HUES48 (cell line): ENCODE measurements at regions not wholly inside any gene's neighbourhood (a gene's known extent, or its start where the extent isn't known, plus 50 kb on each side); places are given as distances from the start of the nearest gene placed in this dataset.

ENCODE experiments used
- H3K27ac ChIP-seq: one replicate; pipeline ENCODE4 v1.7.0; 2013; ENCODE audit warnings: low read depth, low read length, inconsistent platforms
- H3K27me3 ChIP-seq: 2 replicates; pipeline ENCODE4 v1.6.1; 2013; ENCODE audit warnings: mild to moderate bottlenecking, low read length; ENCODE audit not compliant: control insufficient read depth, insufficient read depth
- H3K36me3 ChIP-seq: 2 replicates; pipeline ENCODE4 v1.6.1; 2013; ENCODE audit warnings: low read length; ENCODE audit not compliant: control insufficient read depth, insufficient read depth
- H3K4me1 ChIP-seq: 2 replicates; pipeline ENCODE4 v1.6.1; 2013; ENCODE audit warnings: mild to moderate bottlenecking, low read length; ENCODE audit not compliant: control insufficient read depth, insufficient read depth
- H3K4me3 ChIP-seq: 2 replicates; pipeline ENCODE4 v1.5.1; 2013; ENCODE audit warnings: mild to moderate bottlenecking, low read depth, low read length
- H3K9ac ChIP-seq: 2 replicates; pipeline ENCODE4 v1.6.1; 2013; ENCODE audit warnings: mild to moderate bottlenecking, low read depth, low read length, moderate library complexity
- H3K9me3 ChIP-seq: 2 replicates; pipeline ENCODE4 v1.6.1; 2013; ENCODE audit warnings: low read length; ENCODE audit not compliant: control insufficient read depth, insufficient read depth

DNA sequence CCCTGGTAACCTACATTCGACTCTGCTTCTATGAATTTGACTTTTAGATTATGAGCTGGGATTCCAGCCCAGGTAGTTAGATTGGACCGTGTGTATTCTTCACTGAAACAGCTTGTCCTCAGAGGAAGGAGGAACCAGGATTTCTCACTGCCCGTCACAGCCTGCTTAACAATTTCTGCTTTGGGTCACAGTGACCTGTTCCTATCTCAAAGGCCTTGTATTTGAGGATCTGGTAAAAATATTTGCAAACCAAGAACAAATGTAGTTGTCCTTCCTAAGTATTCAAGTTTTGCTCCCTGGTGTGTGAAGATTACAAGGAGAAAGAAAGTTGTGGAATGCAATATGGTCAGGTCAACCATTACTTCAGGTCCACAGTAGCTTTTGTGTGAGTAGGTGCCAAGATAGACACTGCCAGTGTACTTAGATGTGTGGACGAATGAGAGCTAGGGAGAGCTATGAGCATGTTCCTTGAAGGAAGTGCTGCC lies 55.1 kb downstream of the KIF4B start:
- H3K4me3 ChIP-seq: no peak overlapping the region
- H3K9ac ChIP-seq: no peak overlapping the region
- no peaks in the 10 kb centered on the region for H3K9me3 ChIP-seq
- H3K36me3 ChIP-seq: no peaks in the 10 kb centered on the region
- H3K27ac ChIP-seq: no peak overlapping the region
- no peaks in the 10 kb centered on the region for H3K27me3 ChIP-seq
- H3K4me1 ChIP-seq: no peaks in the 10 kb centered on the region

DNA sequence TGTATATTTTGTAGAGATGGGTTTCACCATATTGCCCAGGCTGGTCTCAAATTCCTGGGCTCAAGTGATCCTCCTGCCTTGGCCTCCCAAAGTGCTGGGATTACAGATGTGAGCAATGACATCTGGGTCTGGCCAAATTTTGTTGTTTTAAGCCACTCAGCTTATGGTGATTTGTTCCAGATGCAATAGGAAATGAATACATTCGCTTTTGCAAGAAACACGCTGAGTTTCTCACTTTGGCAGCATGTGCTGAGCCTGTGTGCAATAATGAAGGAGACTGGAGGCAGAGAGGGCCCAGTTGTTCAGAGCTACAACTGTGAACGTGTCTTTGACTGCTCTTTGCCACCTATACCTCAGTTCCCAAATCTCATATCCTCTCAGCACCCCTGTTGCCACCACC lies 56.4 kb downstream of the KIF4B start:
- Histone ChIP-seq H3K9ac (no peak overlapping the region), H3K4me3 (no peak overlapping the region), H3K27me3 (no peaks in the 10 kb centered on the region), H3K36me3 (no peaks in the 10 kb centered on the region), H3K9me3 (no peaks in the 10 kb centered on the region), H3K27ac (no peak overlapping the region), H3K4me1 (no peaks in the 10 kb centered on the region)

DNA sequence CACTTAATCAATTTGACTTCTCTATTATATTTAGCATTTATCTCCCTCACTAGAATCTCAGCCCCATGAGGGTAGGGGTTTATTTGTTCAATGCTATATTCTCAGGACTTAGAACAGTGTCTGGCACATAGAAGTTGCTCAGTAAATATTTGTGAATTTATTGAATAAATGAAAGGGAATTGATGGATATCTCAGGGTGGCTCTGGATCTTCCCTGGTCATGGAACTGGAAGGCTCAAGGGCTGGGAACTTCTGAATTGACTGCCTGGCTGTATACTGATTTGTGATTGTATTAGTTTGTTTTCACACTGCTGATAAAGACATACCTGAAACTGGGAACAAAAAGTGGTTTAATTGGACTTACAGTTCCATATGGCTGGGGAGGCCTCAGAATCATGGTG lies 57.2 kb downstream of the KIF4B start:
- Histone ChIP-seq H3K27ac (no peak overlapping the region), H3K4me1 (no peaks in the 10 kb centered on the region), H3K27me3 (no peaks in the 10 kb centered on the region), H3K4me3 (no peak overlapping the region), H3K9me3 (no peaks in the 10 kb centered on the region), H3K9ac (no peak overlapping the region), H3K36me3 (no peaks in the 10 kb centered on the region)

DNA sequence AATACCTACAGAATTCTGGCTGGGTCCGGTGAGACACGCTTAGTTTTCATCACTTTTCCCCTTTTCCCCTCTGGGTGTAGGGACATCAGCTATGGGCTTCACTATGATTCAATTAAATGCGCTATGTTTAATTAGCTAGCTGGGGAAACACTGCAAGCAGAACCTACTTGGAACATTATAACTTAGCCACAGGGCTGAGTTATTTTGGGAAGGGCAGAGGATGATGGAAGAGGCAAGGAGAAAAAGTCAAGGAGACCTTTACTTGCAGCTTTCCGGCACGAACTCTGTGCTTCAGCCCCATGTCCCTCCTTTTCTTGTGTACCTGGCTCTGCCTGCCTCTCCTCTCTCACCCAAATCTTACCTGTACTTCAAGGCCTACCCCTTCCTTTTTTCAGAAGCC lies 62.8 kb downstream of the KIF4B start:
- Histone ChIP-seq H3K9ac (no peak overlapping the region), H3K4me1 (peaks cover 2% of the 10 kb centered on the region; the same call in 1 of the 2 replicates)

DNA sequence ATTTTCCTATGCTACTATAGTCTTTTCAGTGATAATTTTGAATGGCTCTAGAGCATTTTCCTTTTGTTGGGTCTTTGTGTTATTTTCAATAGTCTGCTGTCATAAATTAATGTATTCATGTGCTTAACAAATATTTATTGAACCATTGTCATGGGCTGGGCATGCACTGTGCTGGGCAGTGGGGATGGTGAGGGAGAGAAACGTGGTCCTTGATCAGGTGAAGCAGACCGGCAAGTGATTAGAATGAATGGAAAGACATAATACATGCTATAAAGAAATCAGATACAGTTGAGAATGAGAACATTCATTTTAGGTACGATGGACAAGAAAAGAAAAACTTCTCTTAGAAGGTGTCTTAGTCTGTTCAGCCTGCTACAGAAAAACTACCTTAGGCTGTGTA lies 66.1 kb downstream of the KIF4B start:
- Histone ChIP-seq H3K9ac (no peak overlapping the region), H3K4me1 (peaks cover 2% of the 10 kb centered on the region; the same call in 1 of the 2 replicates), H3K36me3 (no peaks in the 10 kb centered on the region), H3K27me3 (no peaks in the 10 kb centered on the region), H3K4me3 (no peak overlapping the region), H3K27ac (no peak overlapping the region), H3K9me3 (no peaks in the 10 kb centered on the region)

More for the DNA sequence above, 62.8 kb downstream of the KIF4B start:
- Histone ChIP-seq H3K9me3 (no peaks in the 10 kb centered on the region), H3K36me3 (no peaks in the 10 kb centered on the region), H3K4me3 (no peak overlapping the region), H3K27me3 (no peaks in the 10 kb centered on the region), H3K27ac (no peak overlapping the region)

DNA sequence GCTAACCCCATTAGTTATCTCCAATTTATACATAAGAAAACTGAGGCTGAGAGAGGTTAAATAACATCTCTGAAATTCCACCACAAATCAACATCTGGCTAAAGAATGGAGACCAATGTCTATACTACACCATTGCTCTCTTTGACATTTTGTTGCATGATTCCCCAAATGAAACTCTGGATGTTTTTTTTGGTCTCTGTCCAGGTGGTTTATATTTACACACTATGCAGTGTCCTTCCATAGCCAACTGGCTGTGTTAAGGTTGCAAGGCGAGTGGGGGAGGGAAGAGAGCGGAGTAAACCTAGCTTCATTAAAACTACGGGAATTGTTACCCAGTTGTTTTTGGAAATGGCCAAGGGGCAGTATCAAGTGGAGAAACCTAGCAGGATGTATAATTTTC lies 67.2 kb downstream of the KIF4B start:
- Histone ChIP-seq H3K27ac (no peak overlapping the region), H3K4me1 (peaks cover 2% of the 10 kb centered on the region; the same call in 1 of the 2 replicates), H3K27me3 (no peaks in the 10 kb centered on the region), H3K4me3 (no peak overlapping the region), H3K9ac (no peak overlapping the region), H3K36me3 (no peaks in the 10 kb centered on the region), H3K9me3 (no peaks in the 10 kb centered on the region)

DNA sequence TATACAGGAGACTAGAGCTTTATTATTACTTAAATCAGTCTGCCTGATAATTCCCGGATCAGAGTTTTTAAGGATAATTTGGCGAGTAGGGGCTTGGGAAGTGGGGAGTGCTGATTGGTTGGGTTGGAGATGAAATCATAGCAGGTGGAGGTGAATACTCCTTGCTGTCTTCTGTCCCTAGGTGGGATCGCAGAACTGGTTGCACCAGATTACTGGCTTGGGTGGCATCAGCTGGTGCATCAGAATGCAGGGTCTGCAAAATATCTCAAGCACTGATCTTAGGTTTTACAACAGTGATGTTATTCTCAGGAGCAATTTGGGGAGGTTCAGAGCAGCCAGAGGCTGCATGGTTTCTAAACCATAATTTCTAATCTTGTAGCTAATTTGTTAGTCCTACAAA lies 68.1 kb downstream of the KIF4B start:
- Histone ChIP-seq H3K36me3 (no peaks in the 10 kb centered on the region), H3K27me3 (no peaks in the 10 kb centered on the region), H3K9ac (no peak overlapping the region), H3K9me3 (no peaks in the 10 kb centered on the region), H3K4me3 (no peak overlapping the region), H3K4me1 (peaks cover 2% of the 10 kb centered on the region; the same call in 1 of the 2 replicates), H3K27ac (no peak overlapping the region)

DNA sequence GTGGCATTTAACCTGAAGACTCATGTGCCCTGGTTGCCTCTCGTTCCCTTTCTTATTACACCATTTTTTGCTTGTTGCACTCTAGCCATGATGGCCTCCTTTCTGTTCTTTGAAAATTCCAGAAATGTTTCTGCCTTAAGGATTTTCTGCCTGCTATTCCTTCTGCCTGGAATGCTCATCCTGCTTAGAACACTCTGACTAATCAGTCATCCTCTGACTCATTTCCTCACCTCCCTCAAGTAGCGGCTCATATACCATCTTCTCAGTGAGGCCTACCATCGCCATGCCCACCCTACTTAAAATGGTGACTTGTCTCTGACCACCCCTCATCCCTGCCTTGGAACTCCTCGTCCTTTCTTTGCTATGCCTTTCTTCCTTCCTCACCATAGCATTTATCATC lies 68.8 kb downstream of the KIF4B start:
- peaks cover 2% of the 10 kb centered on the region; the same call in 1 of the 2 replicates for H3K4me1 ChIP-seq
- H3K27me3 ChIP-seq: no peaks in the 10 kb centered on the region
- H3K9ac ChIP-seq: no peak overlapping the region
- no peaks in the 10 kb centered on the region for H3K36me3 ChIP-seq
- H3K27ac ChIP-seq: no peak overlapping the region
- H3K9me3 ChIP-seq: no peaks in the 10 kb centered on the region
- H3K4me3 ChIP-seq: no peak overlapping the region

DNA sequence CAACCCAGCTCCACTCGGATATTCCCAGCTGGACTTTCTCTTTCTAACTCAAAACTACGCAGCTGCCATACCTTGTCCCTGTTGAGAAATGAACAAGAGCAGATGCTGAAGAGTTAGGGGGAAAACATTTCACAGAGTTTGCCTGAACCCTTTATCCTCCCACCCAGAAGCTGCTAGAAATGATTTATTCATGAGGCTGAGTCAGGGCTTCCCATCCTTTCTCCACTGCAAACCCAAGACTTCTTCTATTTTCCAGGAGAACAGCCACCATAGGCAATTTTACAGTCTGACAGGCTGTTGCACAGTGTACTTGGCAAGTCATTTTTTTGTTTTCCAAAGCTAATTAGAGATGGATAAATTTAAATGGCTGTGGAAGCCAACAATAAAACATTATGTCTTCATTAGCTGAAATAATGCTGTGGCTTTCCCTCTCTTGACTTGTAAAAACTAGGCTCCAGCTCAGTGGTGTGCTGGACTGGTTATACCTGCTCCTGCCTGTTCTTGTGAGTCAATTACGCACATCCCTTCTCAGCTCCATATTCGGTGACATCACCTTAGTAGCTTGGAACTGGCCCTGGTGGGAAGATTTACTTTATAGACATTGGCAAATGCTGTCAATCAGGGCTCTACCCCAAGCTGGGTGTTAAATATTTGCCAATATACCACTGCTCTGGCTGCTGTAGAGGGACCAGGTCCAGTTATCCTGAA lies 71.9 kb downstream of the KIF4B start:
- peaks cover 2% of the 10 kb centered on the region; the same call in 1 of the 2 replicates for H3K4me1 ChIP-seq
- H3K9ac ChIP-seq: no peak overlapping the region

DNA sequence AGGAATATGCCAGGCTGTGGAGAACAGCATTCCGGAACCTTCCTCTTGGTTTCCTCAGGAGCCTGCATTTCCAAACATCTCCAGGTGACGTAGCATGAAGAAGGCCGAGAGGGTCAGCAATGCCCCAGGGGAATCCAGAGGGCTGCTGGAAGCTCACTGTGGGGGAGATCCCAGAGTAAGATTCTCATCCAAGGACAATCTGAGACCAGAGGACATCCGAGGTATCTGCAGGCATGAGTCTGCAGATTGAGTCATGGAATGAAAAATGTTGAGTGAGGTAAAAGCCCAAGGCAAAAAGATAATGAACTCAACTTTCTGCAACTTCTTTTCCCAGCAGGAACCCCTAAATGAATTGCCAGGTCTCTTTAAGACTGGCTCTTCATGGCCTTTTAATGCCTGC lies 73.5 kb downstream of the KIF4B start:
- no peak overlapping the region for H3K9ac ChIP-seq
- H3K27me3 ChIP-seq: no peaks in the 10 kb centered on the region
- no peaks in the 10 kb centered on the region for H3K36me3 ChIP-seq
- no peaks in the 10 kb centered on the region for H3K4me1 ChIP-seq
- H3K9me3 ChIP-seq: no peaks in the 10 kb centered on the region
- no peak overlapping the region for H3K4me3 ChIP-seq
- no peak overlapping the region for H3K27ac ChIP-seq

More for the DNA sequence above, 71.9 kb downstream of the KIF4B start:
- Histone ChIP-seq H3K36me3 (no peaks in the 10 kb centered on the region), H3K27ac (no peak overlapping the region), H3K27me3 (no peaks in the 10 kb centered on the region), H3K9me3 (no peaks in the 10 kb centered on the region), H3K4me3 (no peak overlapping the region)

DNA sequence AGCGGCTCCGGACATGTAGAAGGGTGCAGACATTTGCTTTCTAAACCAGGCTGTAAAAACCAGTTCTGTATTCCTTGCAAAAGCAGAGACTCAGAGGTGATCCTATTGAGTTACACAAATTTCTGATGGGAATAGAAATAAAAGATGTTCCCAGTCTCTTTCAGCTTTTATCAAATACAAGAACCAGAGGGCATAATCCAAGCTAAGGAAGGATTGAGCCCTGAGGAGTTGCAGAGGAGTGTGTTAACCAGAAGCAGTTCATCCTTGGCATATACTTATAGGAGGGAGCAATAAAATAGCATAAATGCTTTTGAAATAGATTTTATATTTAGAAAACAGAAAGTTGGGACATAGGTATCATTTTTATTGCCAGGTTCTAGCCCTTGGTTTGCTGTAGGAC lies 75.3 kb downstream of the KIF4B start:
- no peaks in the 10 kb centered on the region for H3K36me3 ChIP-seq
- no peaks in the 10 kb centered on the region for H3K4me1 ChIP-seq
- H3K4me3 ChIP-seq: no peak overlapping the region
- H3K9me3 ChIP-seq: no peaks in the 10 kb centered on the region
- no peak overlapping the region for H3K9ac ChIP-seq
- H3K27me3 ChIP-seq: no peaks in the 10 kb centered on the region
- H3K27ac ChIP-seq: no peak overlapping the region
